NCI-H2196 treated with DMSO at 0.1 percent for 48 hours (cell line): ENCODE measurements at regions not wholly inside any gene's neighbourhood (a gene's known extent, or its start where the extent isn't known, plus 50 kb on each side); places are given as distances from the start of the nearest gene placed in this dataset.
A peak's percentile ranks its signal among the peaks of the same experiment; 100 is the strongest.

ENCODE experiments used
- DNase-seq: peaks from one replicate; lab custom pipeline; 2025; ENCODE audit not compliant: unreplicated experiment; lab: John Stamatoyannopoulos, UW

GRCh38 chr3:130839813-130840212 lies 54.1 kb upstream of the ATP2C1 start:
- peak; percentile 85 for DNase-seq

- no peak for DNase-seq
These were observed 52.5 kb upstream of the ATP2C1 start for GRCh38 chr3:130841357-130841756.

- no peak for DNase-seq
These were observed 50.4 kb upstream of the ATP2C1 start for GRCh38 chr3:130843441-130843840.
